ENCODE measurements at regions not wholly inside any gene's neighbourhood (a gene's known extent, or its start where the extent isn't known, plus 50 kb on each side); places are given as distances from the start of the nearest gene placed in this dataset.

DNA sequence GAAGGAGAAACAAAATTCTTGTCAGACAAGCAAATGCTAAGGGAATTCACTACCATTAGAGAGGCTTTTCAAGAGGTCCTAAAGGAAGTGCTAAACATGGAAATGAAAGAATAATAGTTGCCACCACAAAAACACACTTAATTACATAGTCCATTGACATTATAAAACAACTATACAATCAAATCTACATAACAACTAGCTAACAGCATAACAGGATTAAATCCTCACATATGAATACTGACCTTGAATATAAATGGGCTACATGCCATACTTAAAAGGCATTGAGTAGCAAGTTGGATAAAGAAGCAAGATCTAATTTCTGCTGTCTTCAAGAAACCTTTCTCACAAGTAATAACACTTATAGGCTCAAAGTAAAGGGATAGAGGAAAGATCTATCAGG lies 811.5 kb upstream of the CITED2 start:
- TF ChIP-seq POLR2A (IDR thresholded peaks at IDR 0.05) (no peak), CTCF (IDR thresholded peaks at IDR 0.05) (no peak)
